ENCODE measurements at regions not wholly inside any gene's neighbourhood (a gene's known extent, or its start where the extent isn't known, plus 50 kb on each side); places are given as distances from the start of the nearest gene placed in this dataset.

- TF ChIP-seq, protein P1, sequence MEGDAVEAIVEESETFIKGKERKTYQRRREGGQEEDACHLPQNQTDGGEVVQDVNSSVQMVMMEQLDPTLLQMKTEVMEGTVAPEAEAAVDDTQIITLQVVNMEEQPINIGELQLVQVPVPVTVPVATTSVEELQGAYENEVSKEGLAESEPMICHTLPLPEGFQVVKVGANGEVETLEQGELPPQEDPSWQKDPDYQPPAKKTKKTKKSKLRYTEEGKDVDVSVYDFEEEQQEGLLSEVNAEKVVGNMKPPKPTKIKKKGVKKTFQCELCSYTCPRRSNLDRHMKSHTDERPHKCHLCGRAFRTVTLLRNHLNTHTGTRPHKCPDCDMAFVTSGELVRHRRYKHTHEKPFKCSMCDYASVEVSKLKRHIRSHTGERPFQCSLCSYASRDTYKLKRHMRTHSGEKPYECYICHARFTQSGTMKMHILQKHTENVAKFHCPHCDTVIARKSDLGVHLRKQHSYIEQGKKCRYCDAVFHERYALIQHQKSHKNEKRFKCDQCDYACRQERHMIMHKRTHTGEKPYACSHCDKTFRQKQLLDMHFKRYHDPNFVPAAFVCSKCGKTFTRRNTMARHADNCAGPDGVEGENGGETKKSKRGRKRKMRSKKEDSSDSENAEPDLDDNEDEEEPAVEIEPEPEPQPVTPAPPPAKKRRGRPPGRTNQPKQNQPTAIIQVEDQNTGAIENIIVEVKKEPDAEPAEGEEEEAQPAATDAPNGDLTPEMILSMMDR (conservative IDR thresholded peaks at IDR 0.05; ENCODE audit: low read depth, low read length), result no peak
- no peak for TF ChIP-seq EZH2 (IDR thresholded peaks at IDR 0.05; ENCODE audit: borderline replicate concordance, low read depth, low read length, poor library complexity, severe bottlenecking)
These were observed 59.3 kb upstream of the FAM89A start for GRCh38 chr1:231099311-231099710.
